ENCODE measurements at regions not wholly inside any gene's neighbourhood (a gene's known extent, or its start where the extent isn't known, plus 50 kb on each side); places are given as distances from the start of the nearest gene placed in this dataset.

- Mint-ChIP-seq H3K4me1 (no peaks in the 10 kb centered on the region), H3K4me3 (no peak overlapping the region), H3K27ac (ENCODE audit: unreplicated experiment) (no peak overlapping the region), H3K27me3 (ENCODE audit: low read depth) (no peaks in the 10 kb centered on the region), H3K9me3 (peaks cover 2% of the 10 kb centered on the region), H3K36me3 (ENCODE audit: low read depth) (no peaks in the 10 kb centered on the region)
- no peak for DNase-seq (ENCODE audit: low read depth, low spot score)
- TF ChIP-seq CTCF (conservative IDR thresholded peaks at IDR 0.05), result no peak
These were observed 1686.7 kb downstream of the SI start for GRCh38 chr3:163391407-163392181.

GRCh38 chr3:163384383-163384782 lies 1693.9 kb downstream of the SI start:
- no peak for TF ChIP-seq CTCF (conservative IDR thresholded peaks at IDR 0.05)
- H3K4me1 Mint-ChIP-seq, result no peaks in the 10 kb centered on the region
- no peaks in the 10 kb centered on the region for H3K27me3 Mint-ChIP-seq (ENCODE audit: low read depth)
- H3K4me3 Mint-ChIP-seq, result no peak overlapping the region
- no peak for DNase-seq (ENCODE audit: low read depth, low spot score)
- H3K27ac Mint-ChIP-seq (ENCODE audit: unreplicated experiment), result no peak overlapping the region
- no peaks in the 10 kb centered on the region for H3K9me3 Mint-ChIP-seq
- no peaks in the 10 kb centered on the region for H3K36me3 Mint-ChIP-seq (ENCODE audit: low read depth)

GRCh38 chr3:163382183-163382582 lies 1696.1 kb downstream of the SI start:
- no peak for TF ChIP-seq CTCF (conservative IDR thresholded peaks at IDR 0.05)
- Mint-ChIP-seq H3K27ac (ENCODE audit: unreplicated experiment) (no peak overlapping the region), H3K36me3 (ENCODE audit: low read depth) (no peaks in the 10 kb centered on the region), H3K4me1 (no peaks in the 10 kb centered on the region), H3K27me3 (ENCODE audit: low read depth) (no peaks in the 10 kb centered on the region), H3K4me3 (no peak overlapping the region), H3K9me3 (no peaks in the 10 kb centered on the region)
- no peak for DNase-seq (ENCODE audit: low read depth, low spot score)

- H3K9me3 Mint-ChIP-seq, result peaks cover 7% of the 10 kb centered on the region
- DNase-seq (ENCODE audit: low read depth, low spot score), result no peak
- H3K4me3 Mint-ChIP-seq, result no peak overlapping the region
- H3K4me1 Mint-ChIP-seq, result no peaks in the 10 kb centered on the region
- no peak for TF ChIP-seq CTCF (conservative IDR thresholded peaks at IDR 0.05)
- H3K27me3 Mint-ChIP-seq (ENCODE audit: low read depth), result no peaks in the 10 kb centered on the region
- no peaks in the 10 kb centered on the region for H3K36me3 Mint-ChIP-seq (ENCODE audit: low read depth)
- no peak overlapping the region for H3K27ac Mint-ChIP-seq (ENCODE audit: unreplicated experiment)
These were observed 1710.1 kb downstream of the SI start for GRCh38 chr3:163368168-163368567.

GRCh38 chr3:163364717-163365116 lies 1713.6 kb downstream of the SI start:
- DNase-seq (ENCODE audit: low read depth, low spot score), result no peak

More at GRCh38 chr3:163364717-163365116, 1713.6 kb downstream of the SI start:
- no peaks in the 10 kb centered on the region for H3K27me3 Mint-ChIP-seq (ENCODE audit: low read depth)
- no peaks in the 10 kb centered on the region for H3K4me1 Mint-ChIP-seq
- no peaks in the 10 kb centered on the region for H3K36me3 Mint-ChIP-seq (ENCODE audit: low read depth)
- no peak for TF ChIP-seq CTCF (conservative IDR thresholded peaks at IDR 0.05)
- H3K9me3 Mint-ChIP-seq, result peaks cover 2% of the 10 kb centered on the region
- H3K4me3 Mint-ChIP-seq, result no peak overlapping the region
- no peak overlapping the region for H3K27ac Mint-ChIP-seq (ENCODE audit: unreplicated experiment)

Measured in neural crest cell (in vitro differentiated cells).